H1 (cell line): ENCODE measurements at regions not wholly inside any gene's neighbourhood (a gene's known extent, or its start where the extent isn't known, plus 50 kb on each side); places are given as distances from the start of the nearest gene placed in this dataset.

Experiments
- CTCF ChIA-PET: fragments of 300-600 bp; sonication (Branson Sonifier 250); formaldehyde crosslinking; loops from one replicate; lab custom pipeline; 2021; ENCODE audit not compliant: partially characterized antibody; lab: Charles Lee
- POLR2A ChIA-PET: fragments of 300-600 bp; sonication (Branson Sonifier 250); formaldehyde crosslinking; loops from one replicate; lab custom pipeline; 2021; ENCODE audit warnings: inconsistent platforms; ENCODE audit not compliant: partially characterized antibody; lab: Charles Lee
- DNase-seq, 2 experiments: peaks; one replicate each; pipeline versions ENCODE4 v3.0.0 to v3.0.0-alpha.2; 2010 to 2022; ENCODE audit warnings: low spot score in 2 of 2, low read depth in 1 of 2, mixed read lengths in 1 of 2
- FAIRE-seq: peaks from 2 replicates; lab custom pipeline; 2011; peaks lifted over from hg19 to GRCh38; lab: Jason Lieb, UNC
- H2AFZ ChIP-seq: 2 replicates; pipeline ENCODE4 v1.8.1; 2012; ENCODE audit warnings: low read length, inconsistent platforms
- H2AK5ac ChIP-seq: 2 replicates; pipeline ENCODE4 v1.6.1; 2013; ENCODE audit warnings: low read depth, low read length
- H2BK120ac ChIP-seq: replicated peaks from 2 replicates; pipeline ENCODE3; 2013; ENCODE audit warnings: low read depth, low read length, inconsistent platforms
- H2BK12ac ChIP-seq: 2 replicates; pipeline ENCODE4 v1.6.1; 2013; ENCODE audit warnings: low read depth, low read length
- H2BK15ac ChIP-seq: 2 replicates; pipeline ENCODE4 v1.6.1; 2013; ENCODE audit warnings: low read length
- H2BK20ac ChIP-seq: 2 replicates; pipeline ENCODE4 v1.6.1; 2013; ENCODE audit warnings: low read length
- H2BK5ac ChIP-seq: 2 replicates; pipeline ENCODE4 v1.6.1; 2013; ENCODE audit warnings: low read depth, low read length
- H3K14ac ChIP-seq: 2 replicates; pipeline ENCODE4 v1.6.1; 2013; ENCODE audit warnings: inconsistent platforms; ENCODE audit not compliant: insufficient read length
- H3K18ac ChIP-seq: 2 replicates; pipeline ENCODE4 v1.6.1; 2013; ENCODE audit warnings: low read length; ENCODE audit errors: extremely low read depth
- H3K23ac ChIP-seq: 2 replicates; pipeline ENCODE4 v1.6.1; 2013; ENCODE audit warnings: inconsistent platforms; ENCODE audit not compliant: insufficient read length
- H3K23me2 ChIP-seq: 2 replicates; pipeline ENCODE4 v1.6.1; 2013; ENCODE audit warnings: low read depth, low read length
- H3K27ac ChIP-seq: 2 replicates; pipeline ENCODE4 v1.6.1; 2011; ENCODE audit warnings: low read depth, low read length, inconsistent platforms
- H3K27me3 ChIP-seq, 4 experiments: replicated peaks in 1 of 4; 1 replicate in 1 of 4; 2 replicates in 3 of 4; pipeline versions ENCODE4 v1.6.1 to v1.8.1; 2011 to 2013; ENCODE audit warnings: low read length in 3 of 4, mild to moderate bottlenecking in 3 of 4, inconsistent platforms in 2 of 4, mixed read lengths in 2 of 4, moderate library complexity in 1 of 4; ENCODE audit not compliant: control insufficient read depth in 3 of 4, insufficient read depth in 3 of 4; ENCODE audit errors: extremely low read depth in 1 of 4
- H3K36me3 ChIP-seq, 4 experiments: 2 replicates each; pipeline versions ENCODE4 v1.6.1 to v1.8.1; 2011 to 2013; ENCODE audit warnings: mild to moderate bottlenecking in 4 of 4, low read length in 3 of 4, moderate library complexity in 2 of 4, control low read depth in 1 of 4, inconsistent platforms in 1 of 4; ENCODE audit not compliant: insufficient read depth in 4 of 4, control insufficient read depth in 2 of 4
- H3K4ac ChIP-seq: replicated peaks from 2 replicates; pipeline ENCODE3; 2013; ENCODE audit warnings: low read length, low read depth, mixed read lengths, inconsistent platforms; ENCODE audit not compliant: insufficient read length
- H3K4me1 ChIP-seq, 4 experiments: replicated peaks in 1 of 4; 1 replicate in 1 of 4; 2 replicates in 3 of 4; pipeline versions ENCODE4 v1.6.1 to v1.8.1; 2011 to 2013; ENCODE audit warnings: low read length in 3 of 4, inconsistent platforms in 2 of 4, mixed read lengths in 1 of 4; ENCODE audit not compliant: insufficient read depth in 4 of 4, control insufficient read depth in 3 of 4
- H3K4me2 ChIP-seq, 2 experiments: 2 replicates each; pipeline versions ENCODE4 v1.6.1 to v1.8.1; 2011 to 2013; ENCODE audit warnings: low read depth in 2 of 2, low read length in 2 of 2, control low read depth in 1 of 2, inconsistent platforms in 1 of 2, mild to moderate bottlenecking in 1 of 2; ENCODE audit not compliant: insufficient read depth in 1 of 2
- H3K4me3 ChIP-seq, 4 experiments: fragments of 200-600, 300-600 bp in 1 of 4; sonication (generic), shearing (Covaris generic), sonication (Bioruptor Twin) in 1 of 4; 2 replicates each; pipeline versions ENCODE4 v1.5.1 to v1.8.1; 2011 to 2016; ENCODE audit warnings: low read length in 4 of 4, low read depth in 3 of 4, control low read depth in 2 of 4, inconsistent platforms in 2 of 4, mild to moderate bottlenecking in 2 of 4, mixed read lengths in 1 of 4, moderate library complexity in 1 of 4; ENCODE audit not compliant: insufficient read depth in 2 of 4; ENCODE audit errors: extremely low read depth in 1 of 4
- H3K56ac ChIP-seq: replicated peaks from 2 replicates; pipeline ENCODE3; 2013; ENCODE audit warnings: low read depth, mild to moderate bottlenecking, mixed read lengths, low read length, inconsistent platforms; ENCODE audit not compliant: insufficient read length
- H3K79me1 ChIP-seq: 2 replicates; pipeline ENCODE4 v1.6.1; 2013; ENCODE audit warnings: low read depth, low read length, control low read depth
- H3K79me2 ChIP-seq, 2 experiments: 2 replicates each; pipeline versions ENCODE4 v1.6.1 to v1.8.1; 2012 to 2013; ENCODE audit warnings: low read length in 2 of 2, mild to moderate bottlenecking in 2 of 2, inconsistent platforms in 1 of 2; ENCODE audit not compliant: insufficient read depth in 2 of 2, control insufficient read depth in 1 of 2
- H3K9ac ChIP-seq, 4 experiments: replicated peaks in 1 of 4; 1 replicate in 1 of 4; 2 replicates in 3 of 4; pipeline versions ENCODE4 v1.6.1 to v1.8.1; 2011 to 2013; ENCODE audit warnings: low read depth in 3 of 4, low read length in 3 of 4, control low read depth in 2 of 4, mild to moderate bottlenecking in 2 of 4, moderate library complexity in 2 of 4, inconsistent platforms in 1 of 4; ENCODE audit errors: extremely low read depth in 1 of 4
- H3K9me3 ChIP-seq, 2 experiments: 2 replicates each; pipeline versions ENCODE4 v1.6.1 to v1.8.1; 2012 to 2013; ENCODE audit warnings: mild to moderate bottlenecking in 2 of 2, moderate library complexity in 2 of 2, control low read depth in 1 of 2, inconsistent platforms in 1 of 2, low read depth in 1 of 2, low read length in 1 of 2, mixed read lengths in 1 of 2; ENCODE audit not compliant: insufficient read depth in 2 of 2
- H4K20me1 ChIP-seq, 2 experiments: replicated peaks in 1 of 2; 2 replicates each; pipeline versions ENCODE3 to v1.8.1; 2011 to 2013; ENCODE audit warnings: inconsistent platforms in 2 of 2, low read length in 2 of 2, mild to moderate bottlenecking in 1 of 2; ENCODE audit not compliant: insufficient read depth in 2 of 2, control insufficient read depth in 1 of 2
- H4K5ac ChIP-seq: 2 replicates; pipeline ENCODE4 v1.6.1; 2013; ENCODE audit warnings: low read length, low read depth, mixed read lengths, inconsistent platforms; ENCODE audit not compliant: insufficient read length
- H4K8ac ChIP-seq: 2 replicates; pipeline ENCODE4 v1.8.0; 2013; ENCODE audit warnings: mild to moderate bottlenecking, moderate library complexity, low read length, inconsistent platforms; ENCODE audit not compliant: insufficient read depth; ENCODE audit errors: extremely low read depth
- H4K91ac ChIP-seq: replicated peaks from 2 replicates; pipeline ENCODE3; 2013; ENCODE audit warnings: low read length, mixed read lengths, inconsistent platforms; ENCODE audit not compliant: insufficient read length
- ASH2L ChIP-seq: fragments of 200-600, 300-600 bp; sonication (generic); IDR thresholded peaks from one replicate; pipeline ENCODE4 v1.7.1; 2017; ENCODE audit warnings: low read length
- ATF2 ChIP-seq: IDR thresholded peaks from 2 replicates; pipeline ENCODE4 v1.6.1; 2012; ENCODE audit warnings: low read length, inconsistent platforms
- CHD2 ChIP-seq: IDR thresholded peaks from 2 replicates; pipeline ENCODE4 v1.6.1; 2012; ENCODE audit warnings: low read length, improper control_type of control experiment
- FOSL1 ChIP-seq: IDR thresholded peaks from 2 replicates; pipeline ENCODE4 v1.6.1; 2011; ENCODE audit warnings: mild to moderate bottlenecking, low read depth, low read length, moderate library complexity; ENCODE audit not compliant: insufficient read depth
- MAX ChIP-seq: IDR thresholded peaks from 2 replicates; pipeline ENCODE4 v1.6.1; 2012; ENCODE audit warnings: inconsistent platforms
- POU5F1 ChIP-seq: IDR thresholded peaks from 2 replicates; pipeline ENCODE4 v1.6.1; 2011; ENCODE audit warnings: low read depth, mild to moderate bottlenecking, low read length, moderate library complexity
- RAD21 ChIP-seq, 2 experiments: IDR thresholded peaks in 1 of 2; conservative IDR thresholded peaks in 1 of 2; 2 replicates each; pipeline ENCODE4 v1.6.1; 2011; ENCODE audit warnings: low read depth in 2 of 2, low read length in 2 of 2, improper control_type of control experiment in 1 of 2, inconsistent platforms in 1 of 2, mild to moderate bottlenecking in 1 of 2, moderate library complexity in 1 of 2
- RNF2 ChIP-seq: fragments of 200-900, 300-1000 bp; sonication (generic); IDR thresholded peaks from 2 replicates; pipeline ENCODE4 v1.7.1; 2016; ENCODE audit warnings: borderline replicate concordance, low read depth, mild to moderate bottlenecking, antibody characterized with exemption, low read length; ENCODE audit not compliant: poor library complexity, severe bottlenecking; ENCODE audit errors: missing control alignments
- SIN3A ChIP-seq, 2 experiments: IDR thresholded peaks in 1 of 2; conservative IDR thresholded peaks in 1 of 2; 2 replicates each; pipeline ENCODE4 v1.6.1; 2011 to 2012; ENCODE audit warnings: low read length in 2 of 2, improper control_type of control experiment in 1 of 2, low read depth in 1 of 2, mild to moderate bottlenecking in 1 of 2
- SP2 ChIP-seq: IDR thresholded peaks from 2 replicates; pipeline ENCODE4 v1.6.1; 2012; ENCODE audit warnings: mild to moderate bottlenecking, low read length, inconsistent platforms
- SP4 ChIP-seq: IDR thresholded peaks from 2 replicates; pipeline ENCODE4 v1.6.1; 2012; ENCODE audit warnings: low read length, inconsistent platforms
- TBP ChIP-seq: IDR thresholded peaks from 2 replicates; pipeline ENCODE4 v1.6.1; 2011; ENCODE audit warnings: low read depth, low read length, improper control_type of control experiment
- WGBS, 2 experiments: shearing (Covaris generic) in 1 of 2; methylation state at CpG; one replicate each; pipeline versions ENCODE4 v1.1.6 to v1.1.7; 2013 to 2015; ENCODE audit warnings: low lambda C conversion rate in 2 of 2, mixed read lengths in 2 of 2, inconsistent platforms in 1 of 2, low coverage in 1 of 2, missing lambda C conversion rate in 1 of 2; ENCODE audit not compliant: insufficient replicate concordance in 2 of 2, insufficient coverage in 1 of 2, insufficient read length in 1 of 2; ENCODE audit errors: extremely low coverage in 1 of 2, missing lambda C conversion rate in 1 of 2; 5-methylcytosine and 5-hydroxymethylcytosine counted together

- FAIRE-seq (no peak), DNase-seq (no peak)
- H3K4me1 ChIP-seq, result no peaks in the 10 kb centered on the region; a peak in 2 of 7 replicates
- TF ChIP-seq CHD2, result no peak
- TF ChIP-seq TBP, result no peak
- TF ChIP-seq ATF2, result no peak
- TF ChIP-seq SP4, result no peak
- no peak for TF ChIP-seq SP2
- TF ChIP-seq MAX, result no peak
- no peak for TF ChIP-seq FOSL1
- no peak for TF ChIP-seq SIN3A (conservative IDR thresholded peaks at IDR 0.05 in 1 of 2, IDR thresholded peaks at IDR 0.05 in 1 of 2; ENCODE audit: low read depth in 1 of 2, low read length in 2 of 2)
- no peak for TF ChIP-seq RNF2
- TF ChIP-seq ASH2L, result no peak
- TF ChIP-seq RAD21 (IDR thresholded peaks at IDR 0.05 in 1 of 2, conservative IDR thresholded peaks at IDR 0.05 in 1 of 2; ENCODE audit: low read depth in 2 of 2, low read length in 2 of 2), result no peak
- no peak for TF ChIP-seq POU5F1
- H3K4ac ChIP-seq, result no peak overlapping the region
- ChIA-PET CTCF (interaction anchor here (1.0 to 2.1 kb wide), 2 partner anchors 8 to 9 kb away, joined by 6 to 11 read pairs; no protein-coding TSS in a partner anchor), POLR2A (no interaction called here)
- no peak overlapping the region for H3K14ac ChIP-seq
- no peak overlapping the region for H2BK20ac ChIP-seq
- WGBS, 2 experiments, result 91% methylated on average over 4 of the region's 4 CpGs; no CpG with 5 or more reads in 1 of the 2 experiments
- H3K4me3 ChIP-seq, result no peak overlapping the region
- no peak overlapping the region for H4K5ac ChIP-seq
- no peak overlapping the region for H4K8ac ChIP-seq
- no peak overlapping the region for H3K27ac ChIP-seq
- H3K9me3 ChIP-seq, result no peaks in the 10 kb centered on the region; a peak in 1 of 4 replicates
- H3K56ac ChIP-seq, result no peak overlapping the region
- no peaks in the 10 kb centered on the region for H3K36me3 ChIP-seq
- H3K79me2 ChIP-seq, result no peaks in the 10 kb centered on the region
- no peaks in the 10 kb centered on the region for H3K23me2 ChIP-seq
- H2BK120ac ChIP-seq, result no peak overlapping the region
- H2BK12ac ChIP-seq, result no peak overlapping the region
- H2AK5ac ChIP-seq, result no peak overlapping the region
- no peak overlapping the region for H3K23ac ChIP-seq
- H3K4me2 ChIP-seq, result no peak overlapping the region
- no peak overlapping the region for H3K18ac ChIP-seq
- no peaks in the 10 kb centered on the region for H3K79me1 ChIP-seq
- no peak overlapping the region for H3K9ac ChIP-seq
- peak overlapping the region; percentile 40; the same call in 1 of the 2 replicates for H2AFZ ChIP-seq
- H4K91ac ChIP-seq, result no peak overlapping the region
- H4K20me1 ChIP-seq, result no peaks in the 10 kb centered on the region
- no peak overlapping the region for H2BK15ac ChIP-seq
- no peak overlapping the region for H2BK5ac ChIP-seq
- no peaks in the 10 kb centered on the region for H3K27me3 ChIP-seq
Measured at GRCh38 chr4:55017406-55017805, 108.0 kb downstream of the KDR start.
